NCI-H2029 (cell line): ENCODE measurements at regions not wholly inside any gene's neighbourhood (a gene's known extent, or its start where the extent isn't known, plus 50 kb on each side); places are given as distances from the start of the nearest gene placed in this dataset.
"Not testable (repeated sequence)": the region's sequence is repeated elsewhere in the genome, so short reads cannot be mapped to it uniquely, and the experiment has no call there.

Source experiments
- DNase-seq: peaks from one replicate; lab custom pipeline; 2025; lab: John Stamatoyannopoulos, UW

DNA sequence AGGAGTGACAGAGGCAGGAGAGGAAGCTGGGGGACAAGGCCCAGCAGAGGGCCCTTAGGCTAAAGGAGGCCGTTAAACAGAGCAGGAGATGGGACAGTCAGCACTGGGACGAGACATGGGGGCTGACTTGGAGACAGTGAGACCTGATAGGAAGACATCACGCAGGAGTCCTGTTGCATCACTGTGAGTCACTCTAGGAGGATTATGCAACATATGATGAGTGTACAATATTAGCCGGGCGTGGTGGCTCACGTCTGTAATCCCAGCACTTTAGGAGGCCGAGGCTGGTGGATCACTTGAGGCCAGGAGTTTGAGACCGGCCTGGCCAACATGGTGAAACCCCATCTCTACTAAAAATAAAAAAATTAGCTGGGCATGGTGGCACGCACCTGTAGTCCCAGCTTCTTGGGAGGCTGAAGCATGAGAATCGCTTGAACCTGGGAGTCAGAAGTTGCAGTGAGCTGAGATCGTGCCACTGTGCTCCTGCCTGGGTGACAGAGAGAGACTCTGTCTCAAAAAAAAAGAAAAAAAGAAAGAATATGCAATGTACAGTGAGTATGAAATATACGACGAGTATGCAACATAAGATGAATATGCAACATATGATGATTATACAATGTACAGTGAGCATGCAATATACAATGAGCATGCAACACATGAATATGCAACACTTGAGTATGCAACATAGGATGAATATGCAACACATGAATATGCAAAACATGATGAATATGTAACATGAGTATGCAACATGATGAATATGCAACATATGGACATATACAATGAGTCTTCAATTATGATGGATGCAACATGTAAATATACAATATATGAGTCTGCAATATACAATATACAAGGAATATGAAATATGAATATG lies 83.3 kb upstream of the ID2 start:
- no peak for DNase-seq

GRCh38 chr2:8599421-8600242 lies 82.2 kb upstream of the ID2 start:
- no peak for DNase-seq

DNA sequence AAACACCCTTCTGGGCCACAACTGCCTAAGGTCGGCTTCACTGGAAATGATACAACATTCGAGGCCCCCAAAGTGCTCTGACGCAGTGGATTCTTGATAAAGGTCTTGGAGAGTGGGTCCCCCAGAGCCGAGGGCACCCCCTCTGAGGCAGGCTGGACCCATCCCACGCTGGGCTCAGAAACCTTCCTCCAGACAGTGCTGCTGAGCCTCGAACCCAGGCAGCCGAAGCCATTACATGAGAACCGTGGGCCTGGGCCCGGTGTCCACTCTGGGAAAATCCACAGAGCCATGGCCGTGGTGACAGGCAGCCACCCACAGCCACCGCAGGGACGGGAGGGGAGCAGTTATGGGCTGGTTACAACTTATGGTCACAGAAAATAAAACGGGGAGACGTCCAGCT lies 81.4 kb upstream of the ID2 start:
- DNase-seq, result no peak

- DNase-seq, result no peak
Observed at GRCh38 chr2:8602809-8603208, 79.0 kb upstream of the ID2 start.

DNA sequence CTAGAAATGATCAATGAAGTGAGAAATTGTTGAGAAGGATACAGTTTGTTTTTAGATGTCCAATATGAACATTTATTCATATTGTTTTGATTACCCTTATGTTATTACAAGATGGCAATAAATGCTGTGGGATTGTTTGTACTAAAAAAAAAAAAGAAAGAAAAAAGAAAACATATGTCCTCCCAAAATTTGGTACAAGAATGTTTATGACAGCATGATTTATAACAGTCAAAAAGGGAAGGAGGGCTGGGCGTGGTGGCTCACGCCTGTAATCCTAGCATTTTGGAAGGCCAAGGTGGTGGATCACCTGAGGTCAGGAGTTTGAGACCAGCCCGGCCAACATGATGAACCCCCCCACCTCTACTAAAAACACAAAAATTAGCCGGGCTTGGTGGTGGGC lies 78.5 kb upstream of the ID2 start:
- not testable (repeated sequence) for DNase-seq

- no peak for DNase-seq
Observed at GRCh38 chr2:8604262-8604661, 77.6 kb upstream of the ID2 start.

- DNase-seq, result no peak
Observed at GRCh38 chr2:8605351-8606065, 76.3 kb upstream of the ID2 start.

DNA sequence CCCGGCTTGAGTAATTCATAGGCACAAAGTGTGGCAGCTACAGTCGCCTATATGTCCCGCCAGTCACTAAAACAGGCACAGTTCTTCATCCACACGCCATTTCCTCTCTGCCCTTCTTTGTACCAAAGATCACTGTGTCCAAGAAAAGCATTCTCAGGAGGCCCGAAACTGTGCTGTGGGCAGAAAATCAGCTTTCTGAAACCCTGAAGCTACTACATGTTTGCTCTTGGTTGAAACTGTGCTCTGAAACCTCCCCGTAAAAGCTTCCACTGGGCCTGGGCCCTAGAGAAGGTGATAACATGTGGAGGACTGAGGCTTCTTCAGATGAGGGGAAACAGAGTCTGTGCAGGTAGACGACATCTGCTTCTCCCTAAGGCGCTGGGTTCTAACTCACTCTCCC lies 75.6 kb upstream of the ID2 start:
- no peak for DNase-seq

GRCh38 chr2:8606649-8607550 lies 75.0 kb upstream of the ID2 start:
- no peak for DNase-seq

- DNase-seq, result no peak
Observed at GRCh38 chr2:8607606-8608005, 74.2 kb upstream of the ID2 start.

DNA sequence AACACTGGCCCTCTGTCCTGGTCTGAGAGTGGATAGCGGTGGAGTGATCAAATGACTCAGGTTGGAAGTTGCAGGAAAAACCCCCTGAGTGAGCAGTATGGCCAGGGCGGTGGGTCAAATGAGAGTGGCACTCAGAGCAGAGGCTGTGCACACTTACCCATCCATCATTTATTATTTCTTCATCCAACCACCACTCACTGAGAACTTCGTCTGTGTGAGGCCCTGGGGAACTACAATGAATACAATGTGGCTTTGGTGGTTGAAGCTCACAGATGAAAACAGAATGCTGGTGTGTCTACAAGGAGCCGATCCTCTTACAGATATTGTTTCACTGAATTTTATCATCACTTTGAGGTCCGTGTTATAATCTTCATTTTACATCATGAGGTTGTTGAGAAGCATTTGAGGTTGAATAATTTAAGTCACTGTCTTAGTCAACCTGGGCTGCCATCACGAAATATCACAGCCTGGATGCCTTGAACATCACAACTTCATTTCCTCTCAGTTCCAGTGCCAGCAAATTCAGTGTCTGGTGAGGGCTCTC lies 73.4 kb upstream of the ID2 start:
- no peak for DNase-seq

DNA sequence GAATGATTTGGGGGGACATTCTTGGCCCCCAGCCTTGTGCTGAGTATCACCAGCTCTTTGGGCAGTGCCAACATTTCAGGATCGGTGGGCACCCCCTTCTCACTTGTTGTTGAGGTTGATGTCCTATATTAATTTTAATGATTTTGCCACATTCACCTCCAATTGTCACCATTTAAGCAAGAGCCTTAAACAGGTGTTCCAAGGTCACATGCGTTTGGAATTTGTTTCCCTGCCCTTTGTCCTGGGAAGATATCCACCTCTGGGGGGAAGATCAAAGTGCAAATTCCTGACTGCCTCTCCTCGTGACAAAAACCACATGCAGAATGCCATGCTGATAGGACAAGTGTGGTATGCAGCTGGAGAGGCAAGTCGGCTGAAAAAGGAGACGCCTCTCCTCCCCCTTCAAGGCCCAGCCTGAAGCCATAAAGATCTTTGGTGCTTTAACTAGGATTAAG lies 72.5 kb upstream of the ID2 start:
- no peak for DNase-seq

GRCh38 chr2:8610775-8611174 lies 71.1 kb upstream of the ID2 start:
- DNase-seq, result not testable (repeated sequence)

- no peak for DNase-seq
Observed at GRCh38 chr2:8611246-8611645, 70.6 kb upstream of the ID2 start.

GRCh38 chr2:8611700-8612099 lies 70.2 kb upstream of the ID2 start:
- DNase-seq, result no peak

- no peak for DNase-seq
Observed at GRCh38 chr2:8612734-8613179, 69.1 kb upstream of the ID2 start.

DNA sequence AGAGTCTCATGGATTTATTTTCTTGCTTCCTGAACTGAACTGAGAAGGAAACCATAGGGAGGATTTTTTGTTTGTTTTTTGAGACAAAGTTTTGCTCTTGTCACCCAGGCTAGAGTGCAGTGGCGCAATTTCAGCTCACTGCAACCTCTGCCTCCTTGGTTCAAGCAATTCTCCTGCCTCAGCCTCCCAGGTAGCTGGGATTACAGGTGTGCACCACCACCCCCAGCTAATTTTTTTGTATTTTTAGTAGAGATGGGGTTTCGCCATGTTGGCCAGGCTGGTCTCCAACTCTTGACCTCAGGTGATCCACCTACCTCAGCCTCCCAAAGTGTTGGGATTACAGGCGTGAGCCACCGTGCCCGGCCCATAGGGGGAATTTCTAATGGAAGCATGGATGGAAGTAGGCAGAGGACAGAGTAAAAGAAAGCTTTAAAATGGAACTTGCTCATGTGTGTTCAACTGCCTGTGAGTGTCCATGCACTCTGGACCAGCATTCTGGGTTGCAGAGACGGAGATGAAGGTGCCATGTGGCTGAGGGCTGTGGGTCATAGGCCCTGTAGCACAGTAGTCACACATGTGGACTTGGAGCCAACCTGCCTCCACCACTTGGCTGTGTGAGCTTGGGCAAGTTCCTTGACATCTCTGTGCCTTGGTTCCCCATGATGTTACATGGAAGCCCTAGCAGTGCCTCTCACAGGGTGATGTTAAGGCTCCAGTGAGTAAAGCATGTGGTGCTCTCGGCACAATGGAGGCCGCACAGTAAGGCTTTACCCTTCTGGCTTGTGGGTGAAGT lies 68.5 kb upstream of the ID2 start:
- not testable (repeated sequence) for DNase-seq

- no peak for DNase-seq
Observed at GRCh38 chr2:8614646-8615045, 67.2 kb upstream of the ID2 start.

DNA sequence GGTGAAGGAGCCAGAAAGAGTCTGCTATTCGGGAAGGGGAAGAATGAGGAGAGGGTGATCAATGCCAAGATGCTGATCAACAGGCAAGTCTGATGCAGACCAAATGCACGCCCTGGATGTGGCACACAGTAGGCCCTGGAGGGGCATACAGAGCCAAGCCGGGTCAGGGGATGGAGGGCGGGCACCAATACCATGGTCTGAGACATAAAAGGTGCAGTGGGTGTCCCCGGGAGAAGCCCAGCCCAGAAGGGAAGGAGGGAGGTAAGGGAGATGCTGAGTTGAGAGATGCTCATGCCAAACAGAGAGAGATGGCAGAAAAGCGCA lies 66.6 kb upstream of the ID2 start:
- DNase-seq, result no peak

GRCh38 chr2:8615576-8616281 lies 66.1 kb upstream of the ID2 start:
- DNase-seq, result no peak
